ENCODE measurements at regions not wholly inside any gene's neighbourhood (a gene's known extent, or its start where the extent isn't known, plus 50 kb on each side); places are given as distances from the start of the nearest gene placed in this dataset.

- intact Hi-C loops (cut with micrococcal nuclease) (no loop called here), in situ Hi-C loops (cut with MboI; ENCODE audit: low sequenced_read_pairs) (no loop called here), dilution Hi-C loops (cut with HindIII; ENCODE audit: low sequenced_read_pairs, unreplicated experiment) (no loop called here)
- Histone ChIP-seq H2BK15ac (ENCODE audit: low read depth, low read length) (no peak overlapping the region), H2AK5ac (ENCODE audit: low read depth, low read length) (no peak overlapping the region), H3K4me1 (ENCODE audit: control insufficient read depth, insufficient read depth, low read length) (no peaks in the 10 kb centered on the region), H3K4ac (ENCODE audit: low read depth, low read length) (no peak overlapping the region), H2AK9ac (replicated peaks; ENCODE audit: low read depth, low read length, poor library complexity) (no peak overlapping the region), H3K4me3 (ENCODE audit: insufficient read depth, low read depth, low read length) (no peak overlapping the region), H3K9ac (ENCODE audit: low read depth, low read length) (no peak overlapping the region), H3K4me2 (ENCODE audit: low read depth, low read length) (no peak overlapping the region), H2AFZ (replicated peaks; ENCODE audit: low read length, poor library complexity) (no peak overlapping the region), H4K5ac (ENCODE audit: low read depth, low read length) (no peak overlapping the region), H3K36me3 (ENCODE audit: control insufficient read depth, insufficient read depth, low read length) (no peaks in the 10 kb centered on the region), H2BK5ac (ENCODE audit: low read depth, low read length, poor library complexity, severe bottlenecking) (no peak overlapping the region), H3K23ac (ENCODE audit: low read depth, low read length) (no peak overlapping the region), H3K27me3 (ENCODE audit: control insufficient read depth, insufficient read depth, low read length) (no peaks in the 10 kb centered on the region), H4K91ac (ENCODE audit: insufficient read depth, low read depth, low read length) (no peak overlapping the region), H3K79me1 (ENCODE audit: low read depth in 1 of 2, low read length in 2 of 2) (no peaks in the 10 kb centered on the region), H3K18ac (ENCODE audit: low read depth, low read length) (no peak overlapping the region), H3K56ac (ENCODE audit: extremely low read depth, insufficient read depth, low read length) (no peak overlapping the region), H4K8ac (ENCODE audit: low read depth in 2 of 2, low read length in 2 of 2) (no peak overlapping the region), H4K20me1 (ENCODE audit: insufficient read depth, low read length) (no peaks in the 10 kb centered on the region), H2BK20ac (ENCODE audit: low read depth, low read length) (no peak overlapping the region), H3K14ac (replicated peaks; ENCODE audit: low read depth, low read length) (no peak overlapping the region), H3K9me3 (ENCODE audit: control insufficient read depth, insufficient read depth, low read length) (no peaks in the 10 kb centered on the region), H2BK120ac (ENCODE audit: low read depth, low read length) (no peak overlapping the region), H3K27ac (ENCODE audit: insufficient read depth, low read length) (no peak overlapping the region), H3K9me1 (ENCODE audit: insufficient read depth, low read length) (no peaks in the 10 kb centered on the region)
- DNase-seq (no peak), ATAC-seq (ENCODE audit: low read depth) (no peak)
- WGBS, 2 experiments (ENCODE audit: extremely low coverage in 2 of 2, insufficient read length in 1 of 2) = no CpG with 5 or more reads among the region's 6 CpGs
- TF ChIP-seq POLR2A (IDR thresholded peaks at IDR 0.05; ENCODE audit: low read depth, low read length) (no peak), BHLHE40 (IDR thresholded peaks at IDR 0.05; ENCODE audit: low read depth, low read length) (no peak), MAFK (IDR thresholded peaks at IDR 0.05; ENCODE audit: low read depth, low read length) (no peak), CHD1 (IDR thresholded peaks at IDR 0.05; ENCODE audit: low read depth, low read length) (no peak), USF2 (IDR thresholded peaks at IDR 0.05; ENCODE audit: low read depth, low read length) (no peak)
- ChIA-PET CTCF (no interaction called here), POLR2A (ENCODE audit: unreplicated experiment) (no interaction called here)
- BruUV-seq (replicated peaks) = no TSS peak
Measured at GRCh38 chr14:85912141-85912540, 382.2 kb downstream of the FLRT2 start.

All from IMR-90 (cell line).